Liver (tissue), 8 donors: ENCODE measurements at regions not wholly inside any gene's neighbourhood (a gene's known extent, or its start where the extent isn't known, plus 50 kb on each side); places are given as distances from the start of the nearest gene placed in this dataset.

ENCODE experiments used
- DNase-seq: peaks from one replicate; pipeline ENCODE4 v3.0.0-alpha.2; 2017; ENCODE audit warnings: low spot score
- H3K27ac ChIP-seq, 2 donors: one replicate each; pipeline ENCODE4 v1.7.0; 2013; ENCODE audit warnings: inconsistent platforms in 2 of 2, low read length in 2 of 2, control low read depth in 1 of 2, low read depth in 1 of 2, mild to moderate bottlenecking in 1 of 2
- H3K27me3 ChIP-seq, 4 donors: one replicate each; pipeline versions ENCODE4 v1.6.1 to v1.7.0; 2013; ENCODE audit warnings: low read length in 3 of 4, inconsistent platforms in 1 of 4, mild to moderate bottlenecking in 1 of 4, moderate library complexity in 1 of 4; ENCODE audit not compliant: control insufficient read depth in 4 of 4, insufficient read depth in 4 of 4
- H3K36me3 ChIP-seq, 4 donors: one replicate each; pipeline versions ENCODE4 v1.6.1 to v1.7.0; 2013; ENCODE audit warnings: low read length in 3 of 4, mild to moderate bottlenecking in 3 of 4, low read depth in 1 of 4, moderate library complexity in 1 of 4; ENCODE audit not compliant: control insufficient read depth in 4 of 4, insufficient read depth in 3 of 4
- H3K4me1 ChIP-seq, 4 donors: one replicate each; pipeline versions ENCODE4 v1.6.1 to v1.7.0; 2013; ENCODE audit warnings: low read length in 3 of 4, mild to moderate bottlenecking in 3 of 4, moderate library complexity in 1 of 4; ENCODE audit not compliant: control insufficient read depth in 4 of 4, insufficient read depth in 4 of 4
- H3K4me3 ChIP-seq, 3 donors: one replicate each; pipeline versions ENCODE4 v1.6.1 to v1.7.0; 2013; ENCODE audit warnings: low read length in 3 of 3, control low read depth in 1 of 3, low read depth in 1 of 3, mild to moderate bottlenecking in 1 of 3
- H3K9ac ChIP-seq, 2 donors: one replicate each; pipeline ENCODE4 v1.7.0; 2013; ENCODE audit warnings: low read length in 2 of 2, mild to moderate bottlenecking in 2 of 2, moderate library complexity in 2 of 2, control low read depth in 1 of 2, low read depth in 1 of 2
- H3K9me3 ChIP-seq, 4 donors: one replicate each; pipeline versions ENCODE4 v1.6.1 to v1.7.0; 2013; ENCODE audit warnings: low read length in 3 of 4; ENCODE audit not compliant: control insufficient read depth in 4 of 4
- ATF3 ChIP-seq: IDR thresholded peaks from 2 replicates; pipeline ENCODE4 v1.6.1; 2016; ENCODE audit warnings: antibody characterized with exemption
- CTCF ChIP-seq: fragments of 150-350 bp; IDR thresholded peaks from 2 replicates; pipeline ENCODE4 v1.5.1; 2017; ENCODE audit warnings: improper control_type of control experiment, low read depth, low read length; ENCODE audit not compliant: missing input control
- EGR1 ChIP-seq, 2 donors: IDR thresholded peaks; 2 replicates each; pipeline ENCODE4 v1.6.1; 2016 to 2018; ENCODE audit warnings: antibody characterized with exemption in 2 of 2, low read depth in 2 of 2
- FOXA1 ChIP-seq: IDR thresholded peaks from 2 replicates; pipeline ENCODE4 v1.6.1; 2016; ENCODE audit warnings: antibody characterized with exemption
- FOXA2 ChIP-seq: IDR thresholded peaks from 2 replicates; pipeline ENCODE4 v1.6.1; 2016; ENCODE audit warnings: antibody characterized with exemption
- GABPA ChIP-seq, 2 donors: IDR thresholded peaks in 1 of 2; conservative IDR thresholded peaks in 1 of 2; 2 replicates each; pipeline ENCODE4 v1.6.1; 2016; ENCODE audit warnings: antibody characterized with exemption in 2 of 2, mild to moderate bottlenecking in 1 of 2, moderate library complexity in 1 of 2
- HNF4A ChIP-seq, 2 donors: conservative IDR thresholded peaks; 2 replicates each; pipeline ENCODE4 v1.6.1; 2016; ENCODE audit warnings: antibody characterized with exemption in 2 of 2, mild to moderate bottlenecking in 2 of 2
- HNF4G ChIP-seq: IDR thresholded peaks from 2 replicates; pipeline ENCODE4 v1.6.1; 2016; ENCODE audit warnings: antibody characterized with exemption
- JUND ChIP-seq, 2 donors: IDR thresholded peaks; 2 replicates each; pipeline ENCODE4 v1.6.1; 2016; ENCODE audit warnings: antibody characterized with exemption in 2 of 2
- MAX ChIP-seq: IDR thresholded peaks from 2 replicates; pipeline ENCODE4 v1.6.1; 2016; ENCODE audit warnings: antibody characterized with exemption
- NR2F2 ChIP-seq: IDR thresholded peaks from 2 replicates; pipeline ENCODE4 v1.6.1; 2016; ENCODE audit warnings: antibody characterized with exemption
- RAD21 ChIP-seq, 2 donors: IDR thresholded peaks; 2 replicates each; pipeline ENCODE4 v1.6.1; 2016; ENCODE audit warnings: antibody characterized with exemption in 2 of 2, mild to moderate bottlenecking in 2 of 2
- REST ChIP-seq: IDR thresholded peaks from 2 replicates; pipeline ENCODE4 v1.6.1; 2016; ENCODE audit warnings: antibody characterized with exemption, mild to moderate bottlenecking
- RXRA ChIP-seq, 2 donors: IDR thresholded peaks; 2 replicates each; pipeline ENCODE4 v1.6.1; 2017 to 2018; ENCODE audit warnings: antibody characterized with exemption in 2 of 2, mild to moderate bottlenecking in 1 of 2
- SP1 ChIP-seq: IDR thresholded peaks from 2 replicates; pipeline ENCODE4 v1.6.1; 2018; ENCODE audit warnings: antibody characterized with exemption, mild to moderate bottlenecking
- TAF1 ChIP-seq: conservative IDR thresholded peaks from 2 replicates; pipeline ENCODE4 v1.6.1; 2016; ENCODE audit warnings: antibody characterized with exemption, mild to moderate bottlenecking
- YY1 ChIP-seq: IDR thresholded peaks from 2 replicates; pipeline ENCODE4 v1.6.1; 2016; ENCODE audit warnings: antibody characterized with exemption, mild to moderate bottlenecking
- WGBS: extraction: QIAGEN DNeasy Blood & Tissue Kit; methylation state at CpG from one replicate; pipeline ENCODE4 v1.1.7; 2013; 5-methylcytosine and 5-hydroxymethylcytosine counted together
- TF ChIP-seq, protein P1 (sequence below): IDR thresholded peaks from 2 replicates; pipeline ENCODE4 v1.6.1; 2016; ENCODE audit warnings: antibody characterized with exemption
- donor health status: healthy.
- donor health status: healthy.
- donor health status: healthy.
- donor health status: healthy.
- donor health status: healthy.

GRCh38 chr21:27536319-27536718 lies 569.4 kb upstream of the ADAMTS5 start:
- Histone ChIP-seq H3K36me3 (no peaks in the 10 kb centered on the region), H3K4me3 (no peak overlapping the region), H3K27ac (no peak overlapping the region), H3K9me3 (no peaks in the 10 kb centered on the region), H3K9ac (no peak overlapping the region), H3K27me3 (no peaks in the 10 kb centered on the region), H3K4me1 (no peaks in the 10 kb centered on the region)
- 90% methylated on average over 3 of the region's 3 CpGs for WGBS
- TF ChIP-seq FOXA2 = no peak
- no peak for TF ChIP-seq JUND (IDR thresholded peaks at IDR 0.05)
- TF ChIP-seq CTCF = no peak
- no peak for TF ChIP-seq MAX
- no peak for TF ChIP-seq TAF1
- no peak for TF ChIP-seq HNF4G
- TF ChIP-seq ATF3 = no peak
- TF ChIP-seq RXRA (IDR thresholded peaks at IDR 0.05) = no peak
- no peak for TF ChIP-seq REST
- TF ChIP-seq SP1 = no peak
- no peak for DNase-seq

GRCh38 chr21:27535188-27535587 lies 568.3 kb upstream of the ADAMTS5 start:
- Histone ChIP-seq H3K27me3 (no peaks in the 10 kb centered on the region), H3K4me1 (no peaks in the 10 kb centered on the region), H3K9me3 (no peaks in the 10 kb centered on the region), H3K27ac (no peak overlapping the region), H3K36me3 (no peaks in the 10 kb centered on the region), H3K4me3 (no peak overlapping the region), H3K9ac (no peak overlapping the region)
- no peak for DNase-seq
- WGBS = 89% methylated on average over 4 of the region's 4 CpGs
- TF ChIP-seq HNF4G (no peak), RAD21 (IDR thresholded peaks at IDR 0.05) (no peak), YY1 (no peak), SP1 (no peak), ATF3 (no peak), CTCF (no peak), EGR1 (IDR thresholded peaks at IDR 0.05; ENCODE audit: low read depth in 2 of 2) (no peak), GABPA (IDR thresholded peaks at IDR 0.05 in 1 of 2, conservative IDR thresholded peaks at IDR 0.05 in 1 of 2) (no peak), FOXA1 (no peak), NR2F2 (no peak), RXRA (IDR thresholded peaks at IDR 0.05) (no peak), REST (no peak), HNF4A (conservative IDR thresholded peaks at IDR 0.05) (no peak), JUND (IDR thresholded peaks at IDR 0.05) (no peak), FOXA2 (no peak)
- TF ChIP-seq, protein P1, sequence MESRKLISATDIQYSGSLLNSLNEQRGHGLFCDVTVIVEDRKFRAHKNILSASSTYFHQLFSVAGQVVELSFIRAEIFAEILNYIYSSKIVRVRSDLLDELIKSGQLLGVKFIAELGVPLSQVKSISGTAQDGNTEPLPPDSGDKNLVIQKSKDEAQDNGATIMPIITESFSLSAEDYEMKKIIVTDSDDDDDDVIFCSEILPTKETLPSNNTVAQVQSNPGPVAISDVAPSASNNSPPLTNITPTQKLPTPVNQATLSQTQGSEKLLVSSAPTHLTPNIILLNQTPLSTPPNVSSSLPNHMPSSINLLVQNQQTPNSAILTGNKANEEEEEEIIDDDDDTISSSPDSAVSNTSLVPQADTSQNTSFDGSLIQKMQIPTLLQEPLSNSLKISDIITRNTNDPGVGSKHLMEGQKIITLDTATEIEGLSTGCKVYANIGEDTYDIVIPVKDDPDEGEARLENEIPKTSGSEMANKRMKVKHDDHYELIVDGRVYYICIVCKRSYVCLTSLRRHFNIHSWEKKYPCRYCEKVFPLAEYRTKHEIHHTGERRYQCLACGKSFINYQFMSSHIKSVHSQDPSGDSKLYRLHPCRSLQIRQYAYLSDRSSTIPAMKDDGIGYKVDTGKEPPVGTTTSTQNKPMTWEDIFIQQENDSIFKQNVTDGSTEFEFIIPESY = no peak
